ENCODE measurements at regions not wholly inside any gene's neighbourhood (a gene's known extent, or its start where the extent isn't known, plus 50 kb on each side); places are given as distances from the start of the nearest gene placed in this dataset.

DNA sequence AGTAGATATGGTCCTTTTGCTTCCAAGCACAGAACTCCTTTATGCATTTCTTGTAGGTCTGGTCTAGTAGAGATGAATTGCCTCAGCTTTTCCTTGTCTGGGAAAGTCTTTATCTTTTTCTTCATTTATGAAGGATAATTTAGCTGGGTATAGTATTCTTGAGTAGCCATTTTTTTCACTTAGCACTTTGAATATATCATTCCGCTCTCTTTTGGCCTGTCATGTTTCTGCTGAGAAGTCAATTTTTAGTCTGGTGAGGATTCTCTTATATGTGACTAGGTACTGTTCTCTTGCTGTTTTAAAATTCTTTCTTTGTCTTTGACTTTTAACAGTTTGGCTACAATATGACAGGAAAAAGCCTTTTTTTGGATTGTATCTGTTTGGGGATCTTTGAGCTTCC lies 68.6 kb upstream of the IMMP2L start:
- Histone ChIP-seq H3K27me3 (replicated peaks in 1 of 2; ENCODE audit: control insufficient read depth in 2 of 2, insufficient read depth in 2 of 2, low read length in 1 of 2) (no peaks in the 10 kb centered on the region), H3K4me1 (ENCODE audit: control insufficient read depth, insufficient read depth, low read length) (no peaks in the 10 kb centered on the region), H3K27ac (ENCODE audit: control insufficient read depth, insufficient read depth) (no peak overlapping the region), H3K79me2 (ENCODE audit: control insufficient read depth, insufficient read depth, low read length) (no peaks in the 10 kb centered on the region), H3K9ac (ENCODE audit: control insufficient read depth, insufficient read depth, low read length) (no peak overlapping the region), H4K20me1 (ENCODE audit: control insufficient read depth, insufficient read depth) (no peaks in the 10 kb centered on the region), H3K36me3 (ENCODE audit: control insufficient read depth in 2 of 2, insufficient read depth in 2 of 2, low read length in 1 of 2) (no peaks in the 10 kb centered on the region), H3K4me2 (ENCODE audit: control insufficient read depth, insufficient read depth) (no peak overlapping the region), H3K9me3 (replicated peaks; ENCODE audit: control insufficient read depth, insufficient read depth, low read length) (no peaks in the 10 kb centered on the region; the same call in 2 of the 3 replicates), H3K4me3 (no peak overlapping the region), H2AFZ (ENCODE audit: control insufficient read depth, low read depth, low read length) (no peak overlapping the region)
- in situ Hi-C loops (cut with MboI) (no loop called here), intact Hi-C loops (cut with micrococcal nuclease; ENCODE audit: unreplicated experiment) (no loop called here)
- ChIA-PET POLR2A (no interaction called here), CTCF (no interaction called here), SMC1A (ENCODE audit: uncharacterized antibody, unreplicated experiment) (interaction anchor here (0.7 to 1.1 kb wide), 2 partner anchors 27 to 618 kb away, joined by 3 to 4 read pairs; no protein-coding TSS in a partner anchor), RAD21 (ENCODE audit: unreplicated experiment) (no interaction called here)
- TF ChIP-seq EED (IDR thresholded peaks at IDR 0.05; ENCODE audit: low read depth) (no peak), STAT1 (conservative IDR thresholded peaks at IDR 0.05) (no peak), NKRF (conservative IDR thresholded peaks at IDR 0.05) (no peak), IRF5 (IDR thresholded peaks at IDR 0.05; ENCODE audit: borderline replicate concordance) (no peak)
- TF ChIP-seq, protein P1, sequence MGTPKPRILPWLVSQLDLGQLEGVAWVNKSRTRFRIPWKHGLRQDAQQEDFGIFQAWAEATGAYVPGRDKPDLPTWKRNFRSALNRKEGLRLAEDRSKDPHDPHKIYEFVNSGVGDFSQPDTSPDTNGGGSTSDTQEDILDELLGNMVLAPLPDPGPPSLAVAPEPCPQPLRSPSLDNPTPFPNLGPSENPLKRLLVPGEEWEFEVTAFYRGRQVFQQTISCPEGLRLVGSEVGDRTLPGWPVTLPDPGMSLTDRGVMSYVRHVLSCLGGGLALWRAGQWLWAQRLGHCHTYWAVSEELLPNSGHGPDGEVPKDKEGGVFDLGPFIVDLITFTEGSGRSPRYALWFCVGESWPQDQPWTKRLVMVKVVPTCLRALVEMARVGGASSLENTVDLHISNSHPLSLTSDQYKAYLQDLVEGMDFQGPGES (IDR thresholded peaks at IDR 0.05) = no peak
- ATAC-seq (no peak), DNase-seq (ENCODE audit: low read depth, low spot score) (no peak), FAIRE-seq (no peak)
- WGBS (ENCODE audit: insufficient coverage, insufficient replicate concordance, low lambda C conversion rate, missing lambda C conversion rate) = 44% methylated on average over 1 of the region's 1 CpG
- no TSS peak for BruUV-seq (replicated peaks)
